HG03354 (cell line): ENCODE measurements at regions not wholly inside any gene's neighbourhood (a gene's known extent, or its start where the extent isn't known, plus 50 kb on each side); places are given as distances from the start of the nearest gene placed in this dataset.
A peak's percentile ranks its signal among the peaks of the same experiment; 100 is the strongest.
"Not testable (repeated sequence)": the region's sequence is repeated elsewhere in the genome, so short reads cannot be mapped to it uniquely, and the experiment has no call there.

Experiments used
- ATAC-seq: cut with Tn5 transposase; IDR thresholded peaks from one replicate; pipeline ENCODE4 v1.9.1; 2021; ENCODE audit warnings: mild to moderate bottlenecking; ENCODE audit not compliant: unreplicated experiment, poor library complexity, severe bottlenecking

DNA sequence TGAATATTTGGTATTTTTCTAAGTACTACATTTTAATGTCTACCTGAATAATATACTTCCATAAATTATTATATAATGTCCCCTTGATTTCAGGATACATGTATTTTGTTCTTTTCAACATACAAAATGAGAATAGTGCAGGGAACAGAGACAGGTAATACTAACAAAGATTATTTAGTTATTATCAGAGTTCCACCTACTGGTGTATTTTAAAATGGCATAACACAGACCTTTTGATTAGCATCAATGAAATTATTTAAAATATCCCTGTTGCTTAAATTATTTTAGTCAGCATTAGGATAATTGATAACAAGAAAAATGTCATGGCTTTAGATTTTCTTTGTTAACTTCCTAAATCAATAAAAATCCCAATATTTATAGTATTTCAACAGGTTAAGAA lies 184.0 kb downstream of the PRDM13 start:
- ATAC-seq, result no peak

DNA sequence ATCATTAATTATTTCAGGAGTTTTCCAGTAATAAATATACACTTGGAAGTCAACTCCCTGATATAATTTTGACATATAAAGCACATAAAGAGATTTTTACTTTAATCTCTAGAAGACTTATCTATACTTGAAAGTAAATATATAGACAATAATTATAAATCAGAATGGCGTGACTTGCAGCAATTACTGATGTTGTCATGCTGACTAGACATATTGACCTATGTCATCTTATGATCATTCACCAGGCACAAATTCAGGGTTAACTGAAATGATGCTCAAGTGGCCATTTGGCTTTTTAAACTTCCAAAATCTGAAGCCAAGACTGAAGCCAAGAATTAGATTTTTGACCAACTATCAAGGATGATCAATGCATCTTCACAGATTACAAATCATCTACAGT lies 192.2 kb downstream of the MCHR2 start:
- ATAC-seq, result no peak

DNA sequence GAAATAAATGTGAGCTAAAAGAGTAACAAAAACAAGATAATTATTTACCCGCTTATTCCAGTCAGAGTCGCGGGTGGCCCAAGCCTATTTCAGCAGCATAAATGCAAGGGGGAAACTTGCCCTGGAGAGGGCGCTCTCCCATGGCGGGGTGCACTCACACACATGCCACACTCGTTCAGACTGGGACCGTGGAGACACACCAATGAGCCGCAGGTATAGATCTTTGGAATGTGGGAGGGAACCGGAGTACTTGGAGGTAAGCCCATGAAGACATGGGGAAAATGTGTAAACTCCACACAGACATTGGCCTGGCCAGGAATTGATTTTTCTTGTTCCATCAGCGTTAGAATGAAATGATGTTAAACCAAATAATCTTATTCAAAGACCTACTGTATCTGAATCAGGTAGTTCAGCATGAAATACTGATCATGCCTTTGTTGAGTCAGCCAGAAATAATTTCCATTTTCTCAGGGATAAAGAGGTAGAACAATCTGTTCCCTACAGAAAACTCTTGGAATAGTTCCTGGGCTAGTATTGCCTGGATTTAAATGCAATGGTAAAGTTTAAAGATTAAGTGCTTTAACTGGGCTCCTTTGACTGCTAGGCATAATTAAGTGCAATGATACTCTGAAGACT lies 191.5 kb downstream of the MCHR2 start:
- no peak for ATAC-seq

DNA sequence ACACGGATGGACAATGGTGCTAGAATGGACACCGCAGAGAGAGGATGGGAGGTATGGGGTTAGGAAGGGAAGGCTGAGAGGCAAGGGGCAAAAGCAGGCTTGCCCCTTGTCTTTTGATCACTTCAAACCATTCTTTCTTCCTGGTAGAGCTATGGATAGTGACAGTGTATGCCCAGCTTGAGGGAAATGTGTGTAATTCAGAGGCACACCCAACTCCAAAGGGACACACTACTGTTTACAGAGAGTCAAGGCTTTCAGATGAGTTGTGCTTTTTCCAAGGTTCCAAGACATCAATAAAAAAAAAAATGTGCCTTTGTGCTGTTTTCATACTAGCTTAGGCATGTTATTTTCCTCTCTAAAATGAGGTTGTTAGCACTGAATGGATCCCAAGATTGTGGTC lies 185.0 kb downstream of the MCHR2 start:
- ATAC-seq, result no peak

DNA sequence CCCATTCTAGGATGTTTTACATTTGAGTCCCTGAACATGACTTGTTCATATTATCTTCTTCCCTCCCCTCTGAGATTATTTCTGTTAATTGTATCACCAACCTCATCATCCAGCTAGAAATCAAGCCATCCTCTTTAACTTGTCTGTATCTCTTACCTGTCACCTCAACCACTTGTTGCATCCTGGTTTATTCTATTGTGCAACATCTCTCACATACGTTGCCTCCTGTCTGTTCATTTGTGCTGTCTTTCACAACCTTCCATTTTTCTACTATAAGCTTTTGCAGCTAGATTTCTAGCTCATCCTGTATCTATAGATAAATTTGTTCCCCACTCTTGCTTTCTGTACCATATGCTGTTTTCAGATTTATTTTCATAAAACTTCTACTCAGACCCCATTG lies 183.7 kb downstream of the MCHR2 start:
- ATAC-seq, result no peak

DNA sequence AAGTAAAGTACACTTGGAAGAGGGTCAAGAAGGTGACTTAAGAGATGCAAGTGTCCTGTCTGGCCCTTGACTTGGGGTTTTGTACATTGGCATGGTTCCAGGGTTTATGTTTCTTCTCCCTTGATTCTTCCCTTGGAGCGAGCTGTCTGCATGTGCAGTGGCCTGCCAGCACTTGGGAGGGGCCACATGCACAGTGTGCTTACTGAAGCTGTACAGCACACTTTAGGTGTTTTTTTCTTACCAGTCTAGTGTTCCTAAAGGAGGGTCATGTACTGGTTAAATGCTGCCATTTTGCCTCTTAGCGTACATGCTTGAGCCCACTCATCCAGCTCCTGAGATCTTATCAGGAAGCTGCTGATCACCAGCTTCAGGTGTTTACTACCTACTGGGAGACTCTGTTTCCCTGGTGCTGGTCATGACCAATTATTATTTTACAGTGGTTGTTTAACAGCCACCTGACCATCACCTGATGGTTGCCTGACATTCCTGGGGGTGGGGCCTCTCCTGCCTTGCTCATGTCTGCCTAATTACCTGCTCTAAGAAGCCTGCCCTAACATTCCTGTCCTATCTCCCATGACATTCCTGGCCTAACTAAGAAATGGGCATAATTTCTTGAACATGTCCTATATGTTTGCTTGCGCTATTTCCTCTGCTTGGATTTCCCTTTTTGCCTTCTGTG lies 182.9 kb downstream of the MCHR2 start:
- ATAC-seq, result no peak

DNA sequence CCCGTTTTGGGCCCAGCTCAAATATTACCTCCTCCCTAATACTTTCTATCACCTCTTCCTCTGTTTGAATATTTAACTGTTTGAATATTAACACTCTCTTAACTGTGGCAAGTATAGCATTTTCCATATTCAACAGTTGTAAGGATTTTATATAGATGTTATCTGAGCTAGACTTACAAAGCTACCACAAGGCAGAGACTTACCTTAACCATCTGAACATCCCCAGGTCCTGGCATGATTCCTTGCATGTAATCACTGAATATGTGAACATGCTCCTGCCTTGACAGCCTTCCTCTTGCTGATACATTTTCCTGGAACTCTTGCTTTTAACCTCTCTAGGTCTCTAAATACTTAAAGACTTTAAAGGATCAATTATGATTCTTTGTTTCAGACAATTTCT lies 182.4 kb downstream of the MCHR2 start:
- ATAC-seq, result no peak

DNA sequence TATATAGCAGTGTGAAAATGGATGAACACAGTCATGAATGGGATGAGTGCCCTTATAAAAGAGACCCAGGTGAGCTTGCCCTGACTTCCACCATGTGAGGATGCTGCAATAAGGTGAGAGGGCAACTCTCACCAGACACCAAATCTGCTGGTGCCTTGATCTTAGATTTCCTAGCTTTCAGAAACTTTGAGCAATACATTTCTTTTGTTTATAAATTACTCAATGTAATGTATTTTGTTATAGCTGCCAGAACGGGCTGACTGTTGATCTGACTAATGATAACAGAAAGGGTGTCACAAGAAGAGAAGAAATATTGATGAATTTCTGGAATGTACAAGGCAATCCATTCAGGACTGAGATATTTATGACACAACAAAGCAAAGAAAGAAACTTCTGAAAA lies 180.5 kb downstream of the MCHR2 start:
- no peak for ATAC-seq

DNA sequence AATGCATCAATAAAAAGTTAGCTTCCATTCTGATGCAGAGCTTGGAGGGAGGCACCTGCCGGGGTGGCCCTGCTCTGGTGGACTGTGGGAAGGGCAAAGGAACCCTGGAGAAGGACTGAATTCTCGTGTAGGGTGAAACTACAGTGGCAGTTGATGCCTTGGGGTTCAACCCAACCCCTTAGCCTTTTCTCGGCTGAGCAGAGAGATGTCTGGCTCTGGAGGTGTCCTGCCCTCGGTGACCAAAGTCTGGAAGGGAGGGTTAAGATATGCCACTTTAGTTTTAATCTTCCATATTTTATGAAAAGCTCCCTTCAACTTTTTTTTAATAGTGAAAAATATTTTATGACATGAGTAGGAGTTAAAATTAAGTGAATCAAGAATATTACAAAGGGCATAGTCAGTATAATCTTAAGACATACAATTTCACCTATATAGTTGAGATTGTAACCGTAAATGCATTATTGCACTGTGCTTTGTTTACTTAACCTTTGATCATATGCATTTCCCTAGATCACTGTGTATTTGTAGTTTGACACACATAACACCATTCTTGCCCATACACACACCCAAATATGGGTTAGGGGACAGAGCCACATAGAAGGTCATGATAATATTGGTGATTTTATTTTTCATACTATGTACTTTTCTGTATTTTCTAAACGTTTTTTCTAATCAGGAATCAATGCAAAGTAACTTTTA lies 179.6 kb downstream of the MCHR2 start:
- ATAC-seq, result no peak

DNA sequence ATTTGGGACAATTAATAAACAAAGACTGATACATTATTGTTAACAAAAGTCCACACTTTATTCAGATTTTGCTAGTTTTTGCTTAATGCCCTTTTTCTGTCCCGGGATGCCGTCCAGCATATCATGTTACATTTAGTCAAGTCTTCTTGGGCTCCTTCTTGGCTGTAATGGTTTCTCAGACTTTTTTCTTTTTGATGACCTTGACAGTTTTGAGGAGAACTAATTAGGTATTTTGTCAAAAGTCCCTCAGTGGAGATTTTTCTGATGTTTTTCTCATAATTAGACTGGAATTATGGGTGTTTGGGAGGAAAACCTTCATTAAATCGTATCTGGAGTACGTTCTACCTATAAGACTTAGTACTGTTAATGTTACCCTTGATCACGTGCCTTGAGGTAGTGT lies 177.2 kb downstream of the MCHR2 start:
- no peak for ATAC-seq

DNA sequence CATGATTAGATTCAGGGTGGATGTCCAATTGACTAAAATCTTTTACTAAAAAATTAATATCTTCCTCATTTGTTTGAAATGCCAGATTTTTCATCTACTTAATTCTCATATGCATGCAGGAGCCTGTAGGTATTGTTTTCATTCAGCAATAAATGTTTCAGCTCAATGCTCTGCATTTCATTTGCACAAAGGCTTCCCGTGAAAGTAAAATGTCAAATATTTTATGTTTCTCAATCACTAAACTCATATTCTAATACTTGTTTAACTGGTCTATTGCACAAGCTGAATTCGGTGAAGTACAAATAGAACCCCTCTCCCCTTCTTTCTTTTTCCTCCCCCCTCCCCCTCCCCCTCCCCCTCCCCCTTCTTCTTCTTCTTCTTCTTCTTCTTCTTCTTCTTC lies 175.9 kb downstream of the MCHR2 start:
- no peak for ATAC-seq

DNA sequence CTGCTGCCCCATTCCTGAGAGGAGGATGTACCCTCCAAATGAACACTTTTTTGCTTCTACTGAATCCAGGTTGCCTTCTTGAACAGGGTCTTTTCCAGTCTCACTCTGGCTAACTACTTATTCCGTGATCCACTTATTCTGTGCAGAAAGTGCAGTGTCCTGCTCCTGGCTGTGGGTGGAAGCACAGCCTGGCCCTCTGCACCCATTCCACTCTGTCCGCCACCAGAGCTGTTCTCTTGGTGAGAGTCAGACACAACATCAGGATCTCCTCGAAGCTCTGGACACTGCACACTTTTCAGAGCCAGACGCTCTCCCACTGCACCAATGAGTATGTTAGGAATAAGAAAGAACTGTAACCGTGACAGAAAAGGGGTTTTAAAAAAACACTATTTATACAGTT lies 174.2 kb downstream of the MCHR2 start:
- ATAC-seq, result no peak

DNA sequence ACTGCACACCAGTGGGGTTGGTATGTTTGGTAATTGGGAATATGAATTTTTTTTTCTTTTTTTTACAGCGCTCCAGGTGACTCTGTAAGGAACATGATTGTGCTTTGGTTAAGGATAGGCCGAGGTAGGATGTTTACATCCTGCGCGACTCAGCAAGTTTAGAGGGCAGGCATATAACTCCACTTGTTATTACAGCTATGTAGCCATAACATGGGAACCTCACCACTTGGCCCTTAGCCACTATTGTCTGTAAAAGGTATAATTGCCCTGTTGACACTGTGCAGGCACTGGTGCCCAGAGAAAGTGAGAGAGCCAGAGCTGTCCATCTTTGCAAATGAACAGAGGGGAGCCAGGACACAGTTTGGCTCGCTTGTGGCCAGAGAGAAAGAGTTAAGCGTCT lies 172.9 kb downstream of the MCHR2 start:
- ATAC-seq, result no peak

DNA sequence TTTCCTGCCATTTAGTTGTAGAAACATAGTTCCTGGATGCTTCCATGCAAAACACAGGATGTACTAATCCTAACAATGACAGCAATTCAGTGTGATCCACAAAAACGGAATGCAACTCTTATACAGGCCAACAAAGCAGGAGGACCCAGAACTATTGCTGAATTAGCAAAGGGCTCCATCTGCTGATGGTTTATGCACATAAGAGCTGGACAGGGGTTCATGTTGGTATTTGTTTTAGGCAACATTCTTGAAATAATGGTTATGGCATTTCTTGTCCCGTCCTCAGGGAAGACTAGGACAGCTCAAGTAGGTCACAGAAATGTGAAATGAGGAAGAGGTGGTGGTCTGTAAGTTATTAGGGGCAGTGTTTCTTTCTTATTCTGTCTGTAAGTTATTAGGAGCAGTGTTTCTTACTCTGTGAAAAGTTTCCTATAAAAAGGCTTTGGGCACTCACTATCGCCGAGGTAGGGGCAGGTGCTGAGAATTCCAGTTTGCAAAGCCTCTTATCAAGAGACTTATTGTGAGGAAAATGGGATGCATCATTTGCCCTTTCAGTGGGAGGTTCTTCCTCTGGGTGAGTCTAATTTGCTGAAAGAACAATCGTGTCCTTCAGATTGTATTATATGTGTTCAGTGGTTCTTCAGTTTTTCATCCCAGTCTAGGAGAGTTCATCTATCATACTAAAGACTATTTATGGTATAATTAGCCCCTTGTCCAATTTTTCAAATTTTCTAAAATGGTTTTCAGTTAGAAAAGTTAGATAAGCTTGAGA lies 171.1 kb downstream of the MCHR2 start:
- peak; percentile 92 for ATAC-seq

DNA sequence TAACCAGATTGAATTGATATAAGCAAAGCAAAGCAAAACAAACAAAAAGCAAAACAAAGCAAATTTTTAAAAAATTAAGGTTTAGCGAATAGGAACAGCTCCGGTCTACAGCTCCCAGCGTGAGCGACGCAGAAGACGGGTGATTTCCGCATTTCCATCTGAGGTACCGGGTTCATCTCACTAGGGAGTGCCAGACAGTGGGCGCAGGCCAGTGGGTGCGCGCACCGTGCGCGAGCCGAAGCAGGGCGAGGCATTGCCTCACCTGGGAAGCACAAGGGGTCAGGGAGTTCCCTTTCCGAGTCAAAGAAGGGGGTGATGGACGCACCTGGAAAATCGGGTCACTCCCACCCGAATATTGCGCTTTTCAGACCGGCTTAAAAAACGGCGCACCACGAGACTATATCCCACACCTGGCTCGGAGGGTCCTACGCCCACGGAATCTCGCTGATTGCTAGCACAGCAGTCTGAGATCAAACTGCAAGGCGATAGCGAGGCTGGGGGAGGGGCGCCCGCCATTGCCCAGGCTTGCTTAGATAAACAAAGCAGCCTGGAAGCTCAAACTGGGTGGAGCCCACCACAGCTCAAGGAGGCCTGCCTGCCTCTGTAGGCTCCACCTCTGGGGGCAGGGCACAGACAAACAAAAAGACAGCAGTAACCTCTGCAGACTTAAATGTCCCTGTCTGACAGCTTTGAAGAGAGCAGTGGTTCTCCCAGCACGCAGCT lies 170.3 kb downstream of the MCHR2 start:
- not testable (repeated sequence) for ATAC-seq

DNA sequence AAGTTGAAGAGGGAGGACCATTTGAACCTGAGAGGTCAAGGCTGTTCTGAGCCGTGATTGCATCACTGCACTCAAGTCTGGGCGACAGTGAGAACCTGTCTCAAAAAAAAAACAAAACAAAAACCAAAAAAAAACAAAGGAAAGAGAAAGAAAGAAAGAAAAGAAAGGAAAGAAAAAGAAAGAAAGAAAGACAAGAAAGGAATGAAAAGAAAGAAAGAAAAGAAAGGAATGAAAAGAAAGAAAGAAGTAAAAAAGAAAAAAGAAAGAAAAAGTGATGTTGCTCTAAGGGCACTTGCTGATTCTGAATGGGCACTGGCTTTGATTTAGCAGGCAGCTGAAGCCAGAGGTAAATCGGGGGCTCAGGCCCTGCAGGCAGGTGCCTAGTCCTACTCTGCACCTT lies 161.0 kb downstream of the MCHR2 start:
- ATAC-seq, result no peak

DNA sequence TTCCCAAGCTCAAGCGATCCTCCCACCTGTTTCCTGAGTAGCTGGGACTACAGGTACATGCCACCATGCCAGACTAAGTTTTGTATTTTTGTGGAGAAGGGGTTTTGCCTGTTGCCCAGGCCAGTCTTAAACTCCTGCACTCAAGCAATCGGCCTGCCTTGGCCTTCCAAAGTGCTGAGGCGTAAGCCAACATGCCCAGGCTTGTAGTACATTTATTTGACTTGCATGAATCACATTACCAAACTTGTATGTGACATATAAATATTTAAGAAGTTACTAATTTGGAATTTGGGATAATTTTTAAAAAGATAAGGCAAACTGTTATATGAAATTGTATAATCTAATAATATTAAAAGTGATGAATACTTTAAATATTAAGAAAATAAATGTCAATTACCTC lies 157.6 kb downstream of the MCHR2 start:
- ATAC-seq, result no peak

DNA sequence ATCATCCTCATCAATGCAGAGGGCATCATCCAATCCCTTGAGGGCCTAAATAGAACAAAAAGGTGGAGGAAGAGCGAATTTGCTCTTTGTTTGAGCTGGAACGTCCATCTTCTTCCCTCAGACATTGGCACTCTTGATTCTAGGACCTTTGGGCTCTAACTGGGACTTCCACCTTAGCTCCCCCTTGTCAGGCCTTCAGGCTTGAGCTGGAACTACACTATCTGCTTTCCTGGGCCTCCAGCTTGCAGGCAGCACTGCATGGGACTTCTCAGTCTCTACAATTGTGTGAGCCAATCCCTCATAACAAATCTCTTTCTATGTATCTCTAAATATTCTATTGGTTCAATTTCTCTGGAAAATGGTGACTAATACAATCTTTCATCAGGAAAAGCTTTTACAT lies 155.4 kb downstream of the MCHR2 start:
- no peak for ATAC-seq

DNA sequence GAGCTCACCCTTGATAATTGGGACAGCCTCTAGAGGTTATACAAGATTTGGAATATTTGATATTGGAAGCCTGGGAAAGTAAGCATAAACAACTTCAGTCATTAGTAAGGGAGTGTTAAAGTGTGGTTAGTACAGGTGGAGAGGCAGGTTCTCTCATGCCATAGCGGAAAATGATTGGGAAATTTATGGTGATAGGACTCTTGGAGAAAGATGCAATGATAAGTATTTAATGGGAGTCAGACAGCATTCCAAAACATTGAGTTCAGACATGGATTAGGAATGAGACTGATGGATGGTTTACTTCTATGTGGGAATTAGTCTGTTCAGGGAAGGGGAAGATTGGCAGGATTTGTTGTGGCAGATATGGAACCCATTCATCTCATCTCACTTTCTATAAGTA lies 152.7 kb downstream of the MCHR2 start:
- ATAC-seq, result no peak

DNA sequence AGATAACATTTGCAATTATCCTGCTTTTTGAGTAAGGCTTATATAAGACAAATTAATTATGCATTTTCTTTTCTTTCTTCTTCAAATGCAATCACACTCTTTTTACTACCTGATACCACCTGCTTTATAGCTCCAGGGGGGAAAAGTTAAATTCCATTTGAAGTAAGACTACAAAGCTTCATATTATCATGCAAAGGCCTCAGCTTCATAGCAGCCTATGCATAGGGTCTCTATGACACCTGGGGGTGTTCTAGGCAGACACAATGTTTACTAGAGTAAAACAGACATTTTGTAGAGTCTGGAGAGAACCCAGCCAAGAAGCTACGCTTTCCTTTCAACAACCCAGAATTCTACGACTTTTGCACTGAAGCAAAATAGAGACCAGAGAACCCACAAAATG lies 148.0 kb downstream of the MCHR2 start:
- no peak for ATAC-seq
